Activated CD8-positive, alpha-beta memory T cell treated with anti-CD3 and anti-CD28 coated beads, Interleukin-2, amount 50 U/mL, for 1 hour (primary cell): ENCODE measurements at regions not wholly inside any gene's neighbourhood (a gene's known extent, or its start where the extent isn't known, plus 50 kb on each side); places are given as distances from the start of the nearest gene placed in this dataset.
"Not testable (repeated sequence)": the region's sequence is repeated elsewhere in the genome, so short reads cannot be mapped to it uniquely, and the experiment has no call there.

Source experiments
- DNase-seq: peaks from one replicate; pipeline ENCODE4 v3.0.0-alpha.2; 2020; ENCODE audit errors: extremely low read depth

DNA sequence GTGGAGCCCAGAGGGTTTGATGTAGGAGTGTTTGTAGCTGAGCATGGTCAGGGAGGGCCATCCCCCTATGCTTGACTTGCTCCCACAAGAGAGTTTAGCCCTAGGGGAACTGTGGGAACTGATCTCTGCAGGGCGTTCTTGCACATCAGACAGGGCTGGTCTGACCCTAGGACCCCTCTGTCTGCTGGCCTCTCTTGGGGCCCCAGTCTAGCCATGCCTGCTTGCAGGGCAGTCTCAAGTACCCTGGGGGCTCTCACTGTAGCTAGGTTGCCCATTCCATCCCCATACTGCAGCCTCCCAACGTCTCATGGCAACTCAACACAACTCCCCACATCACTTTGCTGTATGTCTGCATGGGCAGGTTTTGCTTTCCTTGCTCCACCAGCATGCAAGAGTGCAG lies 1250.7 kb upstream of the B3GALT2 start:
- no peak for DNase-seq

DNA sequence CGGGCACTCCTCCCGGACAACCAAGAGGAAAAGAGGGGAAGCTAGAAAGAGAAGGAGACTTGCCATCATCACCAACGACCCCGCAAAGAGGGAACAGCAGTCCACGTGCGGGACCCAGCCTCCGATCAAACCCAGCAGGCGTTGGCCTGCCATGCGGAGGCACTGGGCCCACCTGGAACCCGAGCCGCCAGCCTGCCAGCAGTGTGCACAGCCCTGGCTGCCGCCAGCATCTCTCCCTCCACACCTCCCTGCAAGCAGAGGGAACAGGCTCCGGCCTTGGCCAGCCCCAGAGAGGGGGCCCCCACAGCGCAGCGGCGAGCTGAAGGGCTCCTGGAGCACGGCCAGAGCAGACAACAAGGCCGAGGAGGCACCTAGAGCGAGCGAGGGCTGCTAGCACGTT lies 1244.7 kb upstream of the B3GALT2 start:
- no peak for DNase-seq

DNA sequence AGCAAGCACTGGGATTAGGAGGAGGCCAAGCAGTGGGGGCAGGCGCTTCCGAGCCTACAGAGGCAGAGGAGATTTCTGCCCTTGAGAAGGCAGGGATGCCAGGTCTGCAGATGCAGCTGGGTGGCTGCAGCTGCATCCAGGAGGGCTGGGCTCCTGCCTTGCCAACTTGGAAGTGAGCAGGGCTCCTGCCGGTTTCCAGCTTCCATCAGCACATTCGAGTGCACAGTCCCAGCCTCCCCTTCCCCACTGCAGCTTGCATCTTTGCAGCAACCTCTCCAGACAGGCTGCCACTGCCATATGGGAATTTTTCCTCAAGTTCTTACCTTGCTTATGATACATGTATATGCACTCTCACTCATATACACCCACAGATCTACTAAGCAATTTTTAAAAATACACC lies 1234.3 kb upstream of the B3GALT2 start:
- no peak for DNase-seq

DNA sequence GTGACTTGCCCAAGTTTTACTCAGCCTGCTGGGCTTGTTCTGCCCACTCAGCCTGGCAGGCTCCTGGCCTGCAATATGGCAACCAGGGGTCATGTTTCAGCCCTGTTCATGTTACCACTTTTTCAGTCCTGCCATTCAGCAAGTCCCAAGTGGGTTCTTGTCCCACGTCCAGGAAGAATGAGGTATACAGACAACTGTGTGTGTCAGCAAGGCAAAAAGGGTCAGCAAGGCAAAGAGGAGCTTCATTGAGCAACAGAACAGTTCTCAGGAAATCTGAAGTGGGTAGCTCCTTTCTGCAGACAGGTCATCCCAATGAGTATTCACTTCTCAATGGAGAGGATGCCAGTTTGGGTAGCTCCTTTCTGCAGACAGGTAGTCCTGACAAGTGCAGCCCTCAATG lies 1233.3 kb upstream of the B3GALT2 start:
- DNase-seq: no peak

DNA sequence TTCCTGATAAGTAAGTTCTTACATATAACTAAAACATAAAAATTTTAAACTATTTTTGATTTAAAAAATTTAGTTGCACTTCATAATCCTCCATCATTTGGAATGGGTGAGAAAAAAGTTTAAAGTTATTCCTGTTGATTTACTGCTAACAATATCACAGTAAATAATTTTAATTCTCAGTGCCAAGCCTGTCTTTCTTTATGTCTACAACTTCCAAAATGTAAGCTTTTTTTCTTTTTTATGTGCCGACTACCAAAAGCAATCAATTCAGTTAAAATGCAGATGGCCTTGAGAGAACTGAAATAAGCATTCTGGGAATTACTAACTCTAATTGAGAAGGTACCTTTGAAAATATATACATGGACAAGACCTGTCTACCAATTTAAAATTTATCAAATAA lies 1224.3 kb upstream of the B3GALT2 start:
- no peak for DNase-seq

DNA sequence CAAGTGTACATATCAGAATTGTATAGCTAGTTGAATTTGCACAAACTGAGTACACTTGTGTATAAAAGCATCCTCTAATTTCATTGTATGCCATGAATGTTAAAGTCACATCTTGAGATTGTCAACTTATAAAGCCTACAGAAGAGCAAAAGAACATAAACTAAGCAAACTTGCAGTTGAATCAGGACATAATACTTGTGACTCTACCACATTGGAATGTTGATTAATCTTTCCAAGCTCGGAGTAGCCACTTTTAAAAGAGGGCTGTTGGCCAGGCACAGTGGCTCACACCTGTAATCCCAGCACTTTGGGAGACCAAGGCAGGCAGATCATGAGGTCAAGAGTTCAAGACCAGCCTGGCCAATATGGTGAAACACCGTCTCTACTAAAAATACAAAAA lies 1220.8 kb upstream of the B3GALT2 start:
- not testable (repeated sequence) for DNase-seq

DNA sequence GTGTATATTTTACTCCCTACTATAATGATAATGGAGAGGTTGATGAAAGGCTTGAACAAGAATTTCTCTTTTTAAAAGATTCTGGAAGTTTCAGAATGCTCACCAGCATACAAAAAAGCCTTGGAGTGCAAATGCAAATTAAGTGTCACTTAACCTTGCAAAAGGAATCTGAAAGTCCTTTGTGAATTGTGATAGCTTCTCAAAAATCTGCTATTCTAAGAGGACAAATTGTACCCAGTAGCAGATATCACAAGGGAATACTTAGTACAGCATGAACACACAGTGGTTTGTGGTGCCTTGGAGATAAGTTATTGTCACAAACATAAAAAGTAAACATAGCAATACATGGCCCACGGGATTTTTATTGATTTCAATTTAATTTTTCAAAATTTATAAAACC lies 1208.3 kb upstream of the B3GALT2 start:
- DNase-seq: no peak

DNA sequence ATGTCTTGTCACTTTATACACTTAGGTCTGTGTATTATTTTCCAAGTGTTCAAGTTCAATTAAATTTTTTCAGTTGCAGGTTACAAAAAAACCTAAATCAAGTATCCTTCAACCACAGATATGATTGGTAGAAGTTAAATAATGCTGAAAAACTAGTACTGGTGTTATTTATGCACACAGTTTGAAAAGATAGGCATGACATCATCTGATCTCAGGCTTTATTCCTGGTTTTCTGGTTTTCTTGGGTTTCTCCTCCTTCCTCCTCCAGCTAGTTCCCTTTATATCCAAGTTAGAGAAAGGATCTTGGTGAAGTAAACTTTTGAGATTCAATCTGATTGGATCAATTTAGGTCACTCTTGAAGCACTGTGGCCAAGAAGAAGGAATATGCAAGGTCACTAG lies 1201.1 kb upstream of the B3GALT2 start:
- no peak for DNase-seq

DNA sequence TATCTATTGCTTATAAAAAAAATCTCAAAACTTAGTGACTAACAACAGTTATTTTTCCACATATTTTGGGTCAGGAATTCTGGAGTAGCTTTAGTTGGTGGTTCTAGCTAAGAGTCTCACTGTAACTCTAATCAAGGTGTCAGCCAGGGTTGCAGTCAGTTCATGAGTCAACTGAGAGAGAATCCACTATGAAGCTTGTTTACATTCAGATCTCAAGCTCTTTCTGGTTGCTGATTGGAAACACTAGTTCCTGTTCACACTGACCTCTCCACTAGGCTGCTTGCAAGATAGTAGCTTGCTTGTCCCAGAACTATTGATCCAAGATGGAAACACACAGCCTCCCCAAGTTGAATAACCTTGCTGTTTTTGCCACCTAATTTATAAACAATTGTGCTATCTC lies 1192.1 kb upstream of the B3GALT2 start:
- DNase-seq: no peak

DNA sequence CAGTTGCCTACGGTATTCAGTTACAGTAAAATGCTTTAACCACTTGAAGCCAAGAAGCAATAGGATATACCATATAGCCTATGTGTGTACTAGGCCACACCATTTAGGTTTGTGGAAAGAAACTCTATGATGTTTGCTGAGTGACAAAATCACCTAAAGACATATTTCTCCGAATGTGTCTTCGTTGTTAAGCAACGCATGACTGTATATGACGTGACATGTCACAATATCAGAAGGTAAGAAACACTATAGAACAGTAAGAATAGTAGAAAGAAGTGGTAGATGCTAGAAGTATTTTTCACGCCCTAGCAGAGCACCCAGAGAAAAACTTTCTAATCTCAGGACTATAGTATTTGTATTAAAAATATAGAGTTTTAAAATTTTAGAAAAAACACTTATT lies 1188.2 kb upstream of the B3GALT2 start:
- no peak for DNase-seq

DNA sequence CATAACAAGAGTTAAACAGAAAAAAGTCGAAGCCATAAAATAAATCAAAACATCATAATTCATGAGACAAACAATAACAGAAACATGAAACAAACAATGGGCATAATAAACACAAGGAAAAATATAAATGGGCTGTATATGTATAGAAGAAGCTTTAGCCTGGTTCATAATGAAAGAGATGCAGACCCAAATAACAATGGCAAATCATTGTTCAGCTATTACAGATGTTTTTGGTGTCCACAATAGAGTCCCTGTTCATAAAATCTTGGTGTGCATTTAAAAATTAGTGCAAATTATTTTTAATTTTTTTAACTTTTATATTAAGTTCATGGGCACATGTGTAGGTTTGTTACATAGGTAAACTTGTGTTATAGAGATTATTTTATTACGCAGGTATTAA lies 1185.9 kb upstream of the B3GALT2 start:
- no peak for DNase-seq

DNA sequence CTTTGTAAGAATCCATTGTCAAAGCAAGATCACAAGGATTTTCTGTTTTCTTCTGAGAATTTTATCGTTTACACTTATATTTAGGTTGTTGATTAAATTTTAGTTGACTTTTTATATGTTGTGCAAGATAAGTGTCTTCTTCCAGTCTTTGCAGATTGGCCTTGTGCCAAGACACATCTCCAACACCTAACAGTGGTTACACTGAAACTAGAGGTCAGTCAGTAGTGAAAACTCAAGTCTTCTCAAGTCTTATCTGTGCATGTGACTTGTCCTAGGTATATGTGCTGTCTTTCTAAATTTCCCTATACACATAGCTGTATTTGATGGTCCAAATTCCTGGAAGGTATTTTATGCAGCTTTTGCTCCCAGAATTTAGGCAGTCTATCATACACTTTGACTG lies 1183.2 kb upstream of the B3GALT2 start:
- DNase-seq: no peak

DNA sequence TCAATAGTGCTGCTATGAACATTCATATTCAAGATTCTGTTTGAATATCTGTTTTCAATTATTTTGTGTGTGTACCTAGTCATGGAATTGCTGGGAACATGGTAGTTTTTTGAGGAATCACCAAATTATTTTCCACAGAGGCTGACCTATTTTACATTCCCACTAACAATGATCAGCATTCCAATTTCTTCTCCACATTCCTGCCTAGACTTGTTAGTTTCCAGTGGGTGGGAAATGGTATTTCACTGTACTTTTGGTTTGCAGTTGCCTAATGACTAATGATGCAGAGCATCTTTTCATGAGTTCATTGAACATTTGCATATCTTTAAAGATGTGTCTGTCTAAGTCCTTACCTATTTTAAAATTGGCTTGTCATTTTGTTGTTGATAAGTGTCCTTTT lies 1182.6 kb upstream of the B3GALT2 start:
- no peak for DNase-seq

DNA sequence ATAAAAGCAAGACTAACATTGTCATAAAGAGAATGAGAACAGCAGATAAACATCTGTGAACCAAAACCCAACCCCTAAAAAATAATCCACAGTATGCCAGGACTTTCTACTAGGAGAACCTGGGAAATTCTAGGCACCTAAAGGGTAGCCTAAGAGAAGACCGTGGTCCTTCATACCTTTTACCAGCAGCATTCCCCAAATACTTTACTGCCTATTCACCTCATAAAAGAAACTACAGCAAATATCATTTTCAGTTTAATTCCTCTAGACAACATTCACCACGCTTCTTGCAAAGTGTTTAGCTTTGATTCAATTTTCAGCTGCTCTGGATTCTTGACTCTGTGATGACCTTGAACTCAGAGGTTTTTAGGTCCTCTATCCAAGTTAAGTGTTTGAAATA lies 1180.7 kb upstream of the B3GALT2 start:
- no peak for DNase-seq

DNA sequence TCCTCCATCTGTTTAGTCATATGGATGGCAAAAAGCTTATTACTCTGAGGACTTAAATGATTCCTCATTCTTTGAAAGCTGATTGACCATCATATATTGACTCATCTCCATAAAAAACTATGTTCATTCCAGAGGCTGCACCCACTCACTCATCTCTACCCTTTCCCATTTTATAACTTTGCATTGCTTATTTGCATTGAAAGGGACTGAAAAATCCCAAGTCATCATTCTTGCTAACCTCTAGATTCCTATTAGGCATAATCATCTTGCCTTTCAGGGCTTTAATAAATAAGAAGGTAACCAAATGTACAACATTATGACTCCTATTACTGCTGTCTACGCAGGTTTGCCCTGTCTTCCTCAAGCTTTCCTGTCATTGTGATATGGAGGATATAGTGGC lies 1180.3 kb upstream of the B3GALT2 start:
- no peak for DNase-seq

DNA sequence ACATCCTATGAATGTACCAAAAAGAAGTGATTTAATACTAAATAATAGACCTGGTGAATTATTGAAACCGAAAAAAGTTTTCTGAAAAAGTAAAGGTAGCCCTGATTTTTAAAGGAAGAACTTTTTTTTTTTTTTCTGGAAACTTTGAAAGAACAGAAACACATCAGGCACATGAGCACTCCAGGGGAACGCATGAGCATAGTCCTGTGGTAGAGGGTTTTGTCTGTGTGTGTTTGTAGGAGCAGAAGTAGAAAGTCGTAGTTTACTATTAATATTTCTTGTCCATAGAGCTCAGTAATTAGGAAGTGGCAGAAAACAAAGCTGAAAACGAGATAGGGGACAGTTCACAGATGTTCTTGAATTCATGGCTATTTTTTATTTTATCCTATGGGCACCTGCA lies 1175.9 kb upstream of the B3GALT2 start:
- no peak for DNase-seq

DNA sequence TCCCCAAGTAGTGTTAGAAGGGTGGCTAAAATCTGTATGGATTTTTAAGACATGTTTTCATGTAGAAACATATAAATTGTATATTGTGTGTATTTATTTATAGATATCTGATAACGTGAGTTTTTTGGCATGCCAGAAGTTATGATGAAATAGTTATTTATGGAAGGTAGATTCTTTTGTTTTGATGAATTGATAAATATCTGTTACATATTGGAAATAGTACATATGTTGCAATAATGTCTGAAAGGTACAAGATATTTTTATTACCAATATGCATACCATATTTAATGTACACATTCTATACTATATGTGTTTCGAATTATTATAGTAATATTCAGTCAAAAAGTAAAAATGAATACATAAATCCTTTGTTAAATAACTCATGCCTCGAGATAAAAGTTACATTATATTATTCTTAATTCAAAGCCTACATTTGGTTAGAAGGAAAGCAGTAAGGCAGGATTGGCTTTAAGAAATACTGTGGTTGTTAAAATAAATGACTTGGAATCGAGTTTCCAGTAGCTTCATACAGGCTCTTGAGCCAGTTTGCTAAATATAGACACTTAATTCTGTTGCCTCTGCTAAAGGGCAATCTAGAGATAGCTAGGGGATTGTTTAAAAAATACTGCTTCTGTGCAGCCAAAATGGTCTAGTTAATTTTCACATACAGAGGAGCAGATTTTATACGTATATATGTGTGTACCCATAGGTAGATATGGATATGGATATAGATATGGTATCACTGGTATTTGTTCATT lies 1175.1 kb upstream of the B3GALT2 start:
- no peak for DNase-seq

DNA sequence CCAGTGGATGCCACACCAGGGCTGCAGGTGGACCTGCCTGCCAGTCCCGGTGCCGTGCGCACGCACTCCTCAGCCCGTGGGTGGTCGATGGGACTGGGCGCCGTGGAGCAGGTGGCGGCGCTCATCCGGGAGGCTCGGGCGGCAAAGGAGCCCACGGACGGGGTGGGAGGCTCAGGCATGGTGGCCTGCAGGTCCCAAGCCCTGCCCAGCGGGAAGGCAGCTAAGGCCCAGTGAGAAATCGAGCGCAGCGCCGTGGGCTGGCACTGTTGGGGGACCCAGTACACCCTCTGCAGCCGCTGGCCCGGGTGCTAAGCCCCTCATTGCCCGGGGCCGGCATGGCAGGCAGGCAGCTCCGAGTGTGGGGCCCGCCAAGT lies 1171.8 kb upstream of the B3GALT2 start:
- no peak for DNase-seq

DNA sequence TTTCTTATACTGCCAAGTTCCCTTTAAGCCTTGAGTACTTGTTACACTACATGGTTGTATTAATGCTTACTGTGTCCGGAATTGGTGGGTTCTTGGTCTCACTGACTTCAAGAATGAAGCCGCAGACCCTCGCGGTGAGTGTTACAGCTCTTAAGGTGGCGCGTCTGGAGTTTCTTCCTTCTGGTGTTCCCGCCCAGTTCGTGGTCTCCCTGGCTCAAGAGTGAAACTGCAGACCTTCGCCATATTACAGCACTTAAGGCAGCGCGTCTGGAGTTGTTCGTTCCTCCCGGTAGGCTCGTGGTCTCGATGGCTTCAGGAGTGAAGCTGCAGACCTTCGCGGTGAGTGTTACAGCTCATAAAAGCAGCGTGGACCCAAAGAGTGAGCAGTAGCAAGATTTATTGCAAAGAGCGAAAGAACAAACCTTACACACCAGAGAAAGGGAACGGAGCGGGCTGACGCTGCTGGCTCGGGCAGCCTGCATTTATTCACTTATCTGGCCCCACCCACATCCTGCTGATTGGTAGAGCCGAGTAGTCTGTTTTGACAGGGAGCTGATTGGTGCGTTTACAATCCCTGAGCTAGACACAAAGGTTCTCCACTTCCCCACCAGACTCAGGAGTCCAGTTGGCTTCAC lies 1171.3 kb upstream of the B3GALT2 start:
- not testable (repeated sequence) for DNase-seq

DNA sequence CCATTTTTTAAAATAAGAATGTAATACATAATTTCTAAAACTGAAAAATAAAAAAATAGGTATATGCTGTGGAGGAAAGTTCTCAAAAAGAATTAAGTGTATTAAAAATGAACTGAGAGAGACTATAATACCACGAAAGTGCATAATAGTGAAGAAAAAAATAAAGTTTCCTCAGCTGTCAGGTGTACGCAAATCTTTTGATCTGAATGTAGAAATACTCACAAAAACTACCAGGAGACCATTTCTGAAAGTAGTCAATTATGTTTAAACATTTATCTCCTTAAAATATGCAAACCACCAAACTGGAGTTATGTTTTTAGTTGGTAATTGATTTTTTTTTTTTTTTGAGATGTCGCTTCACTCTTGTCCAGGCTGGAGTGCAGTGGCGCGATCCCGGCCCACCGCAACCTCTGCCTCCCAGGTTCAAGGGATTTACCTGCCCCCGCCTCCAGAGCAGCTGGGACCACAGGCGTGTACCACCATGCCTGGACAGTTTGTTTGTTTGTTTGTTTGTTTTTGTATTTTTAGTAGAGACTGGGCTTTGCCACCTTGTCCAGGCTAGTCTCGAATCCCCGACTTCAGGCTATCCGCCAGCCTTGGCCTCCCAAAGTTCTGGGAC lies 1169.2 kb upstream of the B3GALT2 start:
- DNase-seq: no peak

DNA sequence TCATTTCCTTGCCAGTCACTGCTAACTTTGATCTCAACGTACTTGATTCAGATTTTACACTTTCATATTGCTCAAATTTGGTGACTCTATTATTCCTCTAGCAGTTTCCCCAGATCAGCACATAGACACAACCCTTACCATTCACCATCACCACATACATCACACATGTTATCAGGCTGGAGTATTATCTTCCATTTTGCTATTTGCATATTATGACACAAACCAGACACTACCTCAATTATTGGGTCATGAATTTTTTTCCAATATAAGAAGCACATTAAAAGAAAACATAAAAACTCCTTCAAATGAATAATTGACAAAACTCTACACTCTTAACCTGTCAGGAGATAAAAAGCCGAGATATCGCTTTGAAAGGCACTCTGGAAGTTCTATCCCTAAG lies 1166.7 kb upstream of the B3GALT2 start:
- no peak for DNase-seq

DNA sequence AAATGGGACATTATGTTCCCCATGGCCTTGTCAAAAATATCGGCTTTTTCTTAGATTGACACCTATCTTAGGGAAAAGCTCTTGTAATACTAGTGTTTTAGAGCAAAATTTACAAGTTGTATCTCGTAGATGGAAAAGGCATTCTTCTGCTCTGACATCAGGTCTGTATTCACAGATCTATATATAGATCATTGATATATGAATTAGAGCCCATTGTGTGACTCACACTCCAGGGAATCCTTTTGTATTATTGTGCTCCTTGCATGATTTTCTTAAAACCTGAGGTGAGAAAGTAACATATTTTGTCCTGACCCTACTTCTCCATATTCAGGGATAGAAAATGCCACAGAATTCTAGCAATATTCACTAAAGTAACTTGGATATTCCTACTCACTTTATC lies 1160.8 kb upstream of the B3GALT2 start:
- no peak for DNase-seq

DNA sequence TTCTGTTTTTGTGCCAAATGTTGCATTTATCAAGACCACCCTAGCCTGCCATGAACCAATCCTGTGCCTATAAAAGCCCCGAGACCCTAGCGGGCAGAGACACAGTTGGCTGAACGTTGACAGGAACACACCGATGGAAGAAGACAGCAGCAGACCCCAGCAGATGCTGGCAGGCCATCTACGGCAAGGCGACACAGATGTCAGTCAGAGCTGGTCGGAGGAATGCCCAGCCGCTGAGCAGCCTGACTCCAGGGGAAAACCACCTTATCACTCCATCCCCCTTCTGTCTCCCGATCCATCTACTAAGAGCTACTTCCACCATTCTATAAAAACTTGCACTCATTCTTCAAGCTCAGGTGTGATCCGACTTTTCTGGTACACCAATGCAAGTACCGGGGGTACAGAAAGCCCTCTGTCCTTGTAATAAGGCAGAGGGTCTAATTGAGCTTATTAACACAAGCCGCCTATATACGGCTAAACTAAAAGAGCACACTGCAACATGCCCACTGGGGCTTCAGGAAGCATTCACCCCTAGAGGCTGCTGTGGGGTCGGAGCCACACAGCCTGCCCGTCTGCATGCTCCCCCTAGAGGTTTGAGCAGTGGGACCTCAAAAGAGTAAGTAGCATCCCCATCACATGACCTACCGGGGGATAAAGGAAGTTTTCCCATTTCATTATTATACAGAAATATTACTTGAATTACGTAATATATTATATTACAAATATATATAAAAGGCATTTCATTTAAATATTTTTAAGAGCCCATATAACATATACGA lies 1156.3 kb upstream of the B3GALT2 start:
- DNase-seq: no peak
